Brain microvascular endothelial cell (primary cell): ENCODE measurements at regions not wholly inside any gene's neighbourhood (a gene's known extent, or its start where the extent isn't known, plus 50 kb on each side); places are given as distances from the start of the nearest gene placed in this dataset.
"Not testable (repeated sequence)": the region's sequence is repeated elsewhere in the genome, so short reads cannot be mapped to it uniquely, and the experiment has no call there.

Experiments used
- DNase-seq: peaks from one replicate; pipeline ENCODE4 v3.0.0-alpha.2; 2020
- H3K27ac ChIP-seq: fragments of 250-450 bp; sonication (Bioruptor Pico); 2 replicates; pipeline ENCODE4 v1.5.1; 2020; ENCODE audit warnings: mild to moderate bottlenecking, moderate library complexity
- H3K27me3 ChIP-seq: fragments of 250-450 bp; sonication (Bioruptor Pico); replicated peaks from 2 replicates; pipeline ENCODE4 v1.5.1; 2020; ENCODE audit warnings: mild to moderate bottlenecking
- H3K36me3 ChIP-seq: fragments of 250-450 bp; sonication (Bioruptor Pico); replicated peaks from 2 replicates; pipeline ENCODE4 v1.5.1; 2020; ENCODE audit warnings: mild to moderate bottlenecking
- H3K4me3 ChIP-seq: 2 replicates; pipeline ENCODE4 v1.5.1; 2011; ENCODE audit warnings: low read depth, mild to moderate bottlenecking, control low read depth, low read length, moderate library complexity
- in situ Hi-C: cut with HindIII; loops from 2 replicates; pipeline ENCODE4 v1.10.0; 2017; ENCODE audit warnings: low sequenced_read_pairs, low pct_ligation_motif_present
- TF ChIP-seq, protein P1 (sequence below): IDR thresholded peaks from 2 replicates; pipeline ENCODE4 v1.5.1; 2011; ENCODE audit warnings: low read depth, mild to moderate bottlenecking, moderate library complexity, low read length, control low read depth, inconsistent platforms; ENCODE audit errors: missing control alignments

DNA sequence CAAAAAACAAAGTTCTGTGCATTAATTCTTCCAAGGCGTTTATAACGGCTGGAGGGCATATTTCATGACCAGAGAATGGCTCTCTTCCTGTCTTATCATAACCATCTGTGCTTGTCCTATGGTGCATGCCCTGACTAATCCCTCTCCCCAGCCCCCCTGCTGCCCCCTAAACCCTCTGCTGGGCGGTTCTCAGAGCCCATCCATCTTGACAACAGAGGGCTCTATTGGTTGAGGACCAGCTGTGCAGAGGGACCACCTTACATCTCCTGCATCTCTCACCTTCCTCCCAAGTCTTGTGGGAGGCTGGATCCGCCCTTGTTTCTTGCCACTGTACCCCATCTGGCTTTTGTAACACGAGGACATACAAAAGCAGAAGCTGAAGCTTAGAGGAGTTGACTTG lies 282.1 kb downstream of the MIAT start:
- no peaks in the 10 kb centered on the region for H3K36me3 ChIP-seq
- no peak overlapping the region for H3K4me3 ChIP-seq
- no peak overlapping the region for H3K27ac ChIP-seq
- no peaks in the 10 kb centered on the region for H3K27me3 ChIP-seq
- no peak for DNase-seq
- TF ChIP-seq, protein P1, sequence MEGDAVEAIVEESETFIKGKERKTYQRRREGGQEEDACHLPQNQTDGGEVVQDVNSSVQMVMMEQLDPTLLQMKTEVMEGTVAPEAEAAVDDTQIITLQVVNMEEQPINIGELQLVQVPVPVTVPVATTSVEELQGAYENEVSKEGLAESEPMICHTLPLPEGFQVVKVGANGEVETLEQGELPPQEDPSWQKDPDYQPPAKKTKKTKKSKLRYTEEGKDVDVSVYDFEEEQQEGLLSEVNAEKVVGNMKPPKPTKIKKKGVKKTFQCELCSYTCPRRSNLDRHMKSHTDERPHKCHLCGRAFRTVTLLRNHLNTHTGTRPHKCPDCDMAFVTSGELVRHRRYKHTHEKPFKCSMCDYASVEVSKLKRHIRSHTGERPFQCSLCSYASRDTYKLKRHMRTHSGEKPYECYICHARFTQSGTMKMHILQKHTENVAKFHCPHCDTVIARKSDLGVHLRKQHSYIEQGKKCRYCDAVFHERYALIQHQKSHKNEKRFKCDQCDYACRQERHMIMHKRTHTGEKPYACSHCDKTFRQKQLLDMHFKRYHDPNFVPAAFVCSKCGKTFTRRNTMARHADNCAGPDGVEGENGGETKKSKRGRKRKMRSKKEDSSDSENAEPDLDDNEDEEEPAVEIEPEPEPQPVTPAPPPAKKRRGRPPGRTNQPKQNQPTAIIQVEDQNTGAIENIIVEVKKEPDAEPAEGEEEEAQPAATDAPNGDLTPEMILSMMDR = no peak
- in situ Hi-C loops = no loop called here

DNA sequence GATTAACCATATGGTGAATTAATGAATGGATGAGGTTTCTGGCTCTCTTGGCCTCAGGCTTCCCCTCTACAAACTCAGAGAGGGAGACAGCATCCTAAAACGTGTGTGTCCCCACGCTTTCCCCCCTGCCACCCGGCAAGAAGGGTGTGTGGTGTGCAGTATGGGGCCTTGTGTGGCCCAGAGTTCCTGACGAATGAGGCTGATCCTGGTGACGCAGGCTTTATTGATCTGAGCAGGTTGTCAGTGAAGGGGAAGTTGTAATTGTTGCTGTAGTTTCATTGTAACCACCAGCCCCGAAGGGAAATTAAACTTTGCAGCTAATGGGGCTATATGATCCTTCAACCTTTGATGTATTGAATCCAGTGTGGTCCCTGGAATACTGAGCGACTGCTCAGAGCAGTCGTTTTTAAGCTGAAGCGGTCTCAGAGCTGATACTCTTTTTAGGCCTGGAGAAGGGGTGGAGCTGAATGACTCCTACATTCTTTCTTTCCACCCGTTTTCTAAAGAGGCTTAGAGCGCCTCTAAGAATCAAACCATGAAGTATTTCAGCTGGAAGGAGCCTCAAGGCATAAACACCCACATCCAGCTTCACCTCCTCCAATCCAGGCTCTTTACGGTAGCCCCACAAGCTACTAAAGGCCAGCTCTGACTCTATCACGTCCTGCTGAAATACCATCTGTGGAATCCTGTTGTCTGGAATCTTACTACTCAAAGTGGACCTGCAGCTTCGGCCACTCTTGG lies 284.7 kb downstream of the MIAT start:
- no peaks in the 10 kb centered on the region for H3K27me3 ChIP-seq
- no peak overlapping the region for H3K27ac ChIP-seq
- DNase-seq = no peak
- no peak overlapping the region for H3K4me3 ChIP-seq
- TF ChIP-seq, protein P1 = no peak
- no peaks in the 10 kb centered on the region for H3K36me3 ChIP-seq
- in situ Hi-C loops = no loop called here

DNA sequence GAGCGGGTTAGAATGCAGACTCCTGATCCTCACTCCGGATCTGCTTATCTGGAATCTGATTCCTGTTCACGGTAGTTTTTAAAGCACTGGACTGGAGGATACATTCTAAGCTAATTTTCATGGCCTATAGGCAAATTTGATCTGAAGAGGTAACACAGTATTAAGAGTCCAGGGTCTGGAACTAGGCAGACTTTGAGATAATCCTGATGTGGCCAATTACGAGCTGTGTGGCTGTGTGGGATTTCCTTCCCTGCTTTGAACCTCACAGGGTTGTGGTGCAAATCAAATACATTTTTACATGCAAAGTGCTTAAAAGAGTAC lies 285.2 kb downstream of the MIAT start:
- in situ Hi-C loops = no loop called here
- Histone ChIP-seq H3K27ac (no peak overlapping the region), H3K4me3 (no peak overlapping the region), H3K36me3 (no peaks in the 10 kb centered on the region), H3K27me3 (no peaks in the 10 kb centered on the region)
- DNase-seq = no peak
- TF ChIP-seq, protein P1 = no peak

DNA sequence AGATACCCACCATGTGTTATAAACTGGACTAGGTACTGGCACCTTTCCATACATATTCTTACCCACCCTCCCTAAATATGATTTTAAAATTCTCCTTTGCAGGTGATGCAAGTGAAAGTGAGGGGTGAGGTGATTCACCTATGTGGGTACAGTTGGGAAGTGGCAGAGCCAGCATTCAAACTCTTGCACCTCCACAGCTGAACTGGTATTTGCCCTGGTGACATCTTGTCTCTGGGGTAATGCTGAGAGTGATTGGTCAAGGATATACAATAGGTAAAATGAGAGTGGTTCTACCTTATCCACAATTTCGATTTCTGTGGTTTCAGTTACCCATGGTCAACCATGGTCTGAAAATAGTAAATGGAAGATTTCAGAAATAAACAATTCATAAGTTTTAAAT lies 288.2 kb downstream of the MIAT start:
- TF ChIP-seq, protein P1 = no peak
- Histone ChIP-seq H3K27ac (no peak overlapping the region), H3K4me3 (no peak overlapping the region), H3K36me3 (no peaks in the 10 kb centered on the region), H3K27me3 (no peaks in the 10 kb centered on the region)
- DNase-seq = no peak
- in situ Hi-C loops = no loop called here

DNA sequence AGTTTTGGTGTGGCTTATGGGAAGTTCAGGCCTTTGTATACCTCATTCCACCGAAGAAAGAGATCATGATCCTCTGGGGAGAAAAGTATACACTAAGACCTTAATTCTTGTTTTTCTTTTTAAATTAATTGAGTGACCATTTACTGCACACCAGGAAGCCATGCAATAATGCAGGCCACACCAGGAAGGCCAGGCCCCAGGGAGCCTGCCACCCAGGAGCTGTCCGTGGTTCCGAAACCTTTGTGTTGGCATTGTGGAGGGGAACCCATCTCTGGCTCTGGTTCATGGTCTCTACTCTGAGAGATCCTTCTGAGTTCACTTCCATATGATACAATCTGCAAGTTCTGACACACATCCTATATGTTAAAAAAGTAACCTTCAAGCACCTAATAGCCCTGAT lies 291.8 kb downstream of the MIAT start:
- no peak overlapping the region for H3K4me3 ChIP-seq
- in situ Hi-C loops = no loop called here
- peaks cover 22% of the 10 kb centered on the region for H3K27me3 ChIP-seq
- TF ChIP-seq, protein P1 = no peak
- no peaks in the 10 kb centered on the region for H3K36me3 ChIP-seq
- peak; percentile 1 for DNase-seq
- H3K27ac ChIP-seq = no peak overlapping the region

DNA sequence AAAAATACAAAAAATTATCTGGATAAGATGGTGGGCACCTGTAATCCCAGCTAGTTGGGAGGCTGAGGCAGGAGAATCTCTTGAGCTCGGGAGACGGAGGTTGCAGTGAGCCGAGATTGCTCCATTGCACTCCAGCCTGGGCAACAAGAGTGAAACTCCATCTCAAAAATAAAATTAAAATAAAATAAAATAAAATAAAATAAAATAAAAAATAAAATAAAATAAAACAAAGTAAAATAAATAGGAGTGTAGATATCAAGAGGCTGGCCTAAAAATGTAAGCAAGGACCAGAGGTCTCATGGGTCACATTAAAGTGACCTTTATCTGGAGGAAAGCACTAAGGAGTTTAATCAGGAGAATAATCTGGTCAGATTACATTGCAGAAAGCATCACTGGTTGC lies 293.8 kb downstream of the MIAT start:
- peaks cover 34% of the 10 kb centered on the region for H3K27me3 ChIP-seq
- H3K4me3 ChIP-seq, DNase-seq, H3K27ac ChIP-seq, in situ Hi-C loops, H3K36me3 ChIP-seq: not testable (repeated sequence)
